Naive B cell (primary cell): ENCODE measurements at regions not wholly inside any gene's neighbourhood (a gene's known extent, or its start where the extent isn't known, plus 50 kb on each side); places are given as distances from the start of the nearest gene placed in this dataset.

Experiments
- ATAC-seq, 2 donors: fragments of 150-1000 bp; cut with Tn5 transposase; 2 replicates each; pipeline ENCODE4 v1.10.0; 2021; ENCODE audit warnings: low read depth in 2 of 2, mild to moderate bottlenecking in 2 of 2, moderate library complexity in 2 of 2
- DNase-seq: peaks from one replicate; pipeline ENCODE4 v3.0.0; 2022
- H3K27ac Mint-ChIP-seq, 6 donors: one replicate each; pipeline ENCODE4 v1.8.0; 2020 to 2022; ENCODE audit warnings: mild to moderate bottlenecking in 6 of 6, mixed read lengths in 6 of 6, moderate library complexity in 5 of 6, inconsistent platforms in 2 of 6
- H3K27me3 Mint-ChIP-seq, 3 donors: one replicate each; pipeline ENCODE4 v1.8.0; 2021 to 2022; ENCODE audit warnings: mixed read lengths in 3 of 3, mild to moderate bottlenecking in 1 of 3
- H3K36me3 Mint-ChIP-seq, 2 donors: one replicate each; pipeline ENCODE4 v1.8.0; 2020 to 2022; ENCODE audit warnings: mixed read lengths in 2 of 2, inconsistent platforms in 1 of 2, mild to moderate bottlenecking in 1 of 2
- H3K4me1 Mint-ChIP-seq, 3 donors: one replicate each; pipeline ENCODE4 v1.8.0; 2020 to 2022; ENCODE audit warnings: mixed read lengths in 3 of 3, inconsistent platforms in 1 of 3, mild to moderate bottlenecking in 1 of 3, moderate library complexity in 1 of 3
- H3K4me3 Mint-ChIP-seq, 8 donors: one replicate each; pipeline ENCODE4 v1.8.0; 2020 to 2022; ENCODE audit warnings: mild to moderate bottlenecking in 8 of 8, mixed read lengths in 8 of 8, moderate library complexity in 8 of 8, inconsistent platforms in 2 of 8
- H3K9me3 Mint-ChIP-seq, 7 donors: one replicate each; pipeline ENCODE4 v1.8.0; 2020 to 2022; ENCODE audit warnings: mixed read lengths in 7 of 7, mild to moderate bottlenecking in 5 of 7, inconsistent platforms in 2 of 7, moderate library complexity in 1 of 7

DNA sequence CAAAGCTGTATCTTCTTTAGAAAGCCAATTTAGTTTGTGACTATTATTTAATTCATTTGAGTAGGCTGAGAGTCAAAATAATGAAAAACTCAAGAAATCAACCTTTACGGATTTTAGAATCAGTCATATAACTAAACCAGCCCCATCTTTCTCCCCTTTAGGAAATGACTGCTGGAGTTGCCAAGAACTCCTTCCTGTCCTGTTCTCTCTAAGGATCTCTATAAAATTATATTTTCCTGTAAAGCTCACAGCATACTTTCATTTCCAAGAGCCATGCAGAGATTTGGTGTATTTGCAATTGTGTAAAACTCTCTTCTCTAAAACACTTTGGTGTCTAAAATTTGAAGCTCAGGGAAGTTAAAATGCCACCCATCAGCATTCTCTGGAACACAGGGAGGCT is 323.4 kb upstream of the GBE1 start:
- ATAC-seq (no peak), DNase-seq (no peak)
- Mint-ChIP-seq H3K4me1 (peaks cover 2 to 11% (median 4%) of the 10 kb centered on the region in 3 donors), H3K27ac (no peak overlapping the region), H3K36me3 (no peaks in the 10 kb centered on the region), H3K4me3 (no peak overlapping the region), H3K9me3 (no peaks in the 10 kb centered on the region), H3K27me3 (no peaks in the 10 kb centered on the region)

DNA sequence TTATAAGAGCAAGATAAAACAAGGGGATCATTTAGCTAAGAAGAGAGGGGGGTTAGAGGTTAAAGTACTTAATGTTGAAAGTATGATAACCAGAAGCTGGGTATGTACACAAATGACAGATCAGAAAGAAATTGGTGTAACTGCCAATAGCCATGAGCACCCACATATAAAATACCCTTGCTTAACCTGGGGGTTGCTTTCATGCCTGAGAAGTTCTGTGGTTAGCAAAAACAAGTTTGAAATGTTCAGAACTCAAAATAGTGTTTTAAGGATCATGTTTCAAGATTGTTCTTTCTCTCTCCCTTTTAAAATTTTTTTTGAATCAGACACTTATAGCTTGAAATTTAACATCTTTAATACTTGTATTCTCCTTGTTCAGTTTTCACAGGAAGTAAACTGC is 321.4 kb upstream of the GBE1 start:
- no peak for ATAC-seq
- DNase-seq = no peak
- H3K4me1 Mint-ChIP-seq = peaks cover 0 to 2% (median 2%) of the 10 kb centered on the region in 3 donors
- peak overlapping the region in 2 of 6 donors; percentile 9 to 68 for H3K27ac Mint-ChIP-seq
- peak overlapping the region in 1 of 8 donors; percentile 33 for H3K4me3 Mint-ChIP-seq
- peaks cover 0 to 1% (median 0%) of the 10 kb centered on the region in 7 donors for H3K9me3 Mint-ChIP-seq
- no peaks in the 10 kb centered on the region for H3K36me3 Mint-ChIP-seq
- H3K27me3 Mint-ChIP-seq = no peaks in the 10 kb centered on the region

- peaks cover 0 to 1% (median 0%) of the 10 kb centered on the region in 7 donors for H3K9me3 Mint-ChIP-seq
- H3K27ac Mint-ChIP-seq = no peak overlapping the region
- DNase-seq = no peak
- H3K4me3 Mint-ChIP-seq = no peak overlapping the region
- ATAC-seq = no peak
- H3K4me1 Mint-ChIP-seq = peaks cover 0 to 2% (median 0%) of the 10 kb centered on the region in 3 donors
- H3K27me3 Mint-ChIP-seq = no peaks in the 10 kb centered on the region
- H3K36me3 Mint-ChIP-seq = no peaks in the 10 kb centered on the region
These were observed 319.9 kb upstream of the GBE1 start for GRCh38 chr3:82081351-82081750.

DNA sequence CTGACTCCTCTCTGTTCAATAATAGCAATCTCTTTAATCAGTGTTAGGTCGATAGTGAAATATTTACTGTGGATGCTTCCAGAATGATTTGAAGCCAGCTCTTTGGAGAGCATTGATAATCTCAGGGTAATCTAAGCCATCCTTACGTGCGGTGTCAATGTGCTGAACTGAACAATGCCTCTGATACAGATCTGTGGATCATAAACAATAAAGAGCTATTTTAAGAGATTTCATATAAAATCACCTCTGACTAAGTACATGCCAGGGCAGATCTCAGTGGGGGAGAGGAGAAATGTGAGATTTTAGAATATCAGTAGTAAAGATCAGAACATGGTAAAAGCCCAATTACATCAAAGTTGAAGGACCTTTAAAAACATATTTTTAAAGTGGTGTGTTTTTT is 319.3 kb upstream of the GBE1 start:
- H3K27me3 Mint-ChIP-seq = no peaks in the 10 kb centered on the region
- DNase-seq (no peak), ATAC-seq (no peak)
- peaks cover 0 to 2% (median 0%) of the 10 kb centered on the region in 3 donors for H3K4me1 Mint-ChIP-seq
- H3K9me3 Mint-ChIP-seq = peaks cover 0 to 1% (median 0%) of the 10 kb centered on the region in 7 donors
- no peak overlapping the region for H3K27ac Mint-ChIP-seq
- H3K36me3 Mint-ChIP-seq = no peaks in the 10 kb centered on the region
- H3K4me3 Mint-ChIP-seq = no peak overlapping the region

- Mint-ChIP-seq H3K4me1 (peaks cover 0 to 2% (median 0%) of the 10 kb centered on the region in 3 donors), H3K4me3 (no peak overlapping the region), H3K36me3 (no peaks in the 10 kb centered on the region), H3K27ac (no peak overlapping the region), H3K27me3 (no peaks in the 10 kb centered on the region), H3K9me3 (peaks cover 0 to 1% (median 0%) of the 10 kb centered on the region in 7 donors)
- ATAC-seq (peak; percentile 28 to 64), DNase-seq (peak; percentile 1)
These were observed 318.8 kb upstream of the GBE1 start for GRCh38 chr3:82080261-82080660.

- peaks cover 0 to 1% (median 0%) of the 10 kb centered on the region in 7 donors for H3K9me3 Mint-ChIP-seq
- DNase-seq = no peak
These were observed 318.0 kb upstream of the GBE1 start for GRCh38 chr3:82079335-82079890.

GRCh38 chr3:82078246-82078645 is 316.8 kb upstream of the GBE1 start:
- H3K27me3 Mint-ChIP-seq = no peaks in the 10 kb centered on the region
- peaks cover 0 to 1% (median 0%) of the 10 kb centered on the region in 7 donors for H3K9me3 Mint-ChIP-seq
- ATAC-seq = no peak

More at GRCh38 chr3:82079335-82079890, 318.0 kb upstream of the GBE1 start:
- ATAC-seq = no peak
- Mint-ChIP-seq H3K4me3 (no peak overlapping the region), H3K27me3 (no peaks in the 10 kb centered on the region), H3K4me1 (peaks cover 0 to 2% (median 0%) of the 10 kb centered on the region in 3 donors), H3K36me3 (no peaks in the 10 kb centered on the region), H3K27ac (no peak overlapping the region)

GRCh38 chr3:82067420-82067819 is 306.0 kb upstream of the GBE1 start:
- no peak for DNase-seq
- H3K27ac Mint-ChIP-seq = no peak overlapping the region
- H3K4me3 Mint-ChIP-seq = no peak overlapping the region
- no peaks in the 10 kb centered on the region for H3K27me3 Mint-ChIP-seq
- no peak for ATAC-seq
- no peaks in the 10 kb centered on the region for H3K36me3 Mint-ChIP-seq
- H3K9me3 Mint-ChIP-seq = no peaks in the 10 kb centered on the region
- no peaks in the 10 kb centered on the region for H3K4me1 Mint-ChIP-seq

More at GRCh38 chr3:82078246-82078645, 316.8 kb upstream of the GBE1 start:
- no peak overlapping the region for H3K4me3 Mint-ChIP-seq
- no peaks in the 10 kb centered on the region for H3K36me3 Mint-ChIP-seq
- no peak for DNase-seq
- H3K27ac Mint-ChIP-seq = no peak overlapping the region
- H3K4me1 Mint-ChIP-seq = peaks cover 0 to 2% (median 0%) of the 10 kb centered on the region in 3 donors

- Mint-ChIP-seq H3K4me3 (no peak overlapping the region), H3K36me3 (no peaks in the 10 kb centered on the region)
These were observed 297.4 kb upstream of the GBE1 start for GRCh38 chr3:82058809-82059208.

DNA sequence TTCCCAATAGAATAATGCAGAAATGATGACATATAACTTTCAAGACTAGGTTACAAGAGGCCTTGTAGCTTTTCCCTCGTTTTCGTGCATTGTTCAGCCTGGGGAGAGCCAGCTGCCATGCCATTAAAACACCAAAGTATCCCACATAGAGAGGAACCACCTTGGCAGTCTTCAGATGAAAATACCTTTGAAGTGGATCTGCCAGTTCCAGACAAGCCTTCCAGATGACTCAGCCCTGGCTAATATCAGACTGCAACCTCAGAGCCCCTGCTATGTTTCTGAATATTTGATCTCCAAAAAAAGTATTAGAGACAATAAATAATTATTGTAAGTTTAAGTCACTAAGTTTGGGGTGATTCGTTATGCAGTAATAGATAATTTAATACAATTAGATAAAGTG is 294.3 kb upstream of the GBE1 start:
- no peaks in the 10 kb centered on the region for H3K27me3 Mint-ChIP-seq
- no peak overlapping the region for H3K4me3 Mint-ChIP-seq
- ATAC-seq (no peak), DNase-seq (no peak)
- H3K4me1 Mint-ChIP-seq = no peaks in the 10 kb centered on the region
- H3K36me3 Mint-ChIP-seq = no peaks in the 10 kb centered on the region
- peaks cover 0 to 4% (median 0%) of the 10 kb centered on the region in 7 donors for H3K9me3 Mint-ChIP-seq
- H3K27ac Mint-ChIP-seq = no peak overlapping the region

More at GRCh38 chr3:82058809-82059208, 297.4 kb upstream of the GBE1 start:
- H3K9me3 Mint-ChIP-seq = no peaks in the 10 kb centered on the region
- H3K27ac Mint-ChIP-seq = no peak overlapping the region
- no peaks in the 10 kb centered on the region for H3K4me1 Mint-ChIP-seq
- ATAC-seq = no peak
- no peak for DNase-seq
- no peaks in the 10 kb centered on the region for H3K27me3 Mint-ChIP-seq

GRCh38 chr3:82054849-82055248 is 293.4 kb upstream of the GBE1 start:
- Mint-ChIP-seq H3K4me1 (no peaks in the 10 kb centered on the region), H3K27ac (no peak overlapping the region), H3K27me3 (no peaks in the 10 kb centered on the region), H3K4me3 (no peak overlapping the region), H3K36me3 (no peaks in the 10 kb centered on the region), H3K9me3 (peaks cover 0 to 4% (median 0%) of the 10 kb centered on the region in 7 donors)
- DNase-seq (no peak), ATAC-seq (no peak)

- Mint-ChIP-seq H3K27me3 (no peaks in the 10 kb centered on the region), H3K27ac (no peak overlapping the region), H3K36me3 (no peaks in the 10 kb centered on the region), H3K4me1 (no peaks in the 10 kb centered on the region), H3K4me3 (no peak overlapping the region), H3K9me3 (peaks cover 0 to 4% (median 0%) of the 10 kb centered on the region in 7 donors)
- ATAC-seq (no peak), DNase-seq (no peak)
These were observed 291.8 kb upstream of the GBE1 start for GRCh38 chr3:82053236-82053635.

DNA sequence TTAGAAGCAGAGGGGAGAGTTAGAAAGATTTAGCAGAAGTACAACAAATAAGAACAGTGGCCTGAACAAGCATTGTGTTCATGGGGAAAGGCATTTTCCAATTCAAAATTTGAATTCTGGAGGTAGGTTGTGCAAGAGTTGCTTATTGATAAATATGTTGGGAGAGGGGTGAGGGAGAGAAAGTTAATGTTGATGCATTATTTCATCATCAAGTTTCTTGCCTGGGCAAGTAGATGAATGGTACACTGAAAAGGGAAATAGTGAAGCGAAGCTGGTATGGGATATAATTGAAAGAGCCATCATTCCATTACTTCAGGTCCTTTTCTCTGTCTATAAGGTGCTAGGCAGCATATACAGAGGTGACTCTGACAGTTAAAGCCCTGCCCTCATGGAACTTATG is 288.9 kb upstream of the GBE1 start:
- Mint-ChIP-seq H3K27me3 (no peaks in the 10 kb centered on the region), H3K4me3 (no peak overlapping the region), H3K9me3 (peaks cover 0 to 4% (median 0%) of the 10 kb centered on the region in 7 donors), H3K4me1 (no peaks in the 10 kb centered on the region), H3K36me3 (no peaks in the 10 kb centered on the region), H3K27ac (no peak overlapping the region)
- DNase-seq (no peak), ATAC-seq (no peak)

- Mint-ChIP-seq H3K4me1 (no peaks in the 10 kb centered on the region), H3K4me3 (no peak overlapping the region), H3K27me3 (no peaks in the 10 kb centered on the region), H3K36me3 (no peaks in the 10 kb centered on the region), H3K9me3 (peaks cover 0 to 4% (median 0%) of the 10 kb centered on the region in 7 donors), H3K27ac (no peak overlapping the region)
- DNase-seq = no peak
- ATAC-seq = no peak
These were observed 287.3 kb upstream of the GBE1 start for GRCh38 chr3:82048711-82049110.
